ENCODE measurements at regions not wholly inside any gene's neighbourhood (a gene's known extent, or its start where the extent isn't known, plus 50 kb on each side); places are given as distances from the start of the nearest gene placed in this dataset.

- no peak overlapping the region for H3K4me3 ChIP-seq
- H3K27ac ChIP-seq = no peak overlapping the region
Measured at GRCh38 chr3:168558728-168559411, 463.1 kb upstream of the GOLIM4 start.

DNA sequence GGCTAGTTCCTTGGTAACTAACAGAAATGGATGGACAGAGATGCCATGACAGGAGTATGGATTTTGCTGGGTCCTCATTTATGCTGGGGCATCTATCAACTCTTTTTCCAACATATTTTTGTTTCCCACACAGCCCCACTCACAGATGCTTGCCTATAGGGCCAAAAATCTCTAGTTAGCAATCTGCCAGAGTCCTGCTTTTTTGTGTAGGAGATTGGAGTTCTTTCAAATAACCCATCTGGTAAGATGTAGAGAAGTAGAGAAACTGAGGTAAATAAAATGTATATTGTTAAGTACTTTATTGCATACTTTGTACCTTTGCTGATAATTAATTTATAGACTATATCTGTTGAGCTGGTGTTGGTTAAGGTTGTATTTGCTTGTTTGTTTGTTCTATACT, 456.5 kb upstream of the GOLIM4 start:
- no peak overlapping the region for H3K27ac ChIP-seq
- H3K4me3 ChIP-seq = no peak overlapping the region

- Histone ChIP-seq H3K4me3 (no peak overlapping the region), H3K27ac (no peak overlapping the region)
Measured at GRCh38 chr3:168548719-168549118, 453.0 kb upstream of the GOLIM4 start.

DNA sequence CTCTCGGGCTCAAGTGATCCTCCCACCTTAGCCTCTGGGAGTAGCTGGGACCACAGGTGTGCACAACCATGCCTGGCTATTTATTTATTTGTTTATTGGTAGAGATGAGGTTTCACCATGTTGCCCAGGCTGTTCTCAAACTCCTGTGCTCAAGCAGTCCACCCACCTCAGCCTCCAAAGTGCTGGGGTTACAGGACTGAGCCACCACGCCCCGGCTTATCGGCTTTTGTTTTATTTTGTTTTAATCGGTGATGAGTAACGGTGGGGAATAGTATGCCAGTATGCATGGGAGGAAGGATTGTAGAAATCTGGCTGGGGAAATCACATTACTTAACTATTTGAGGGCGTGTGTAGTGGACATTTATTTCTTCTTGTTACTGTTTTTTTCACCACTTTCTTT, 451.0 kb upstream of the GOLIM4 start:
- no peak overlapping the region for H3K4me3 ChIP-seq
- H3K27ac ChIP-seq = no peak overlapping the region

DNA sequence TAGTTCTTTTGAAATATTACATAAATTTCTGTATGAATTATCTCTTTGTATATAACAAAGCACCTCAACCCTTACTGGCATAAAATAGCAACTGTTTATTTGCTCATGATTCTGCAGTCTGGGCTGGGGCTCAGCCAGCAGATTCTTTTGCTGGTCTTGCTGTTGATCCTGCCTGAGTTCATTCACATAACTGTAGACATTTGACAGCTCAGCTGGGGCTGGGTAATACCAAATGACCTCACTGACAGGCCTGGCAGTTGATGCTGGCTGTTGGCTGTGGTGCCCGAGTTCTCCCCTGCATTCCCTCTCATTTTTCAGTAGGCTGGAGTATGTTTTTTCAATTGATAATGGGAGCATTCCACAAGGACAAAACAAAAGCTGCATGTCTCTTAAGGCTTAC, 449.9 kb upstream of the GOLIM4 start:
- no peak overlapping the region for H3K27ac ChIP-seq
- no peak overlapping the region for H3K4me3 ChIP-seq

- Histone ChIP-seq H3K27ac (no peak overlapping the region), H3K4me3 (no peak overlapping the region)
Measured at GRCh38 chr3:168544097-168544957, 448.6 kb upstream of the GOLIM4 start.

DNA sequence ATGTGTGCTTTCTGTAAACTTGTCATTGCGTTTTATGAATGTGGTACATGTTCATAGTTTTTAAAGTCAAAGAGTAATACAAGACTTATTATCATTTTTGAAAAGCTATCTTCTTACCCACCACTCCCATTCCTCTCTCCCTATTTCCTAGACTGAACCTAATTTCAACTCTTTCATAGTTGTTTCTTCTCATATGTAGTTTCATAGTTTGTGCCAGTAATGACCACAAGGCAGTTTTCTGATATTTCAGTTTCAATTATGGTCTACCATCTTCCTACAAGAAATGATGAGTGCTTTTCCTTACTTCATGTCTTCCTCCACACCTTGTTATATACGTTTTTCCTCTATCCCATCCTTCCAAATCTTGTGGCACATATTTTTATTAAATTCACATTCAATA, 445.0 kb upstream of the GOLIM4 start:
- no peak overlapping the region for H3K27ac ChIP-seq
- H3K4me3 ChIP-seq = no peak overlapping the region

GRCh38 chr3:168539909-168540308, 444.2 kb upstream of the GOLIM4 start:
- no peak overlapping the region for H3K27ac ChIP-seq
- H3K4me3 ChIP-seq = no peak overlapping the region

GRCh38 chr3:168534761-168535160, 439.0 kb upstream of the GOLIM4 start:
- H3K4me3 ChIP-seq = no peak overlapping the region
- H3K27ac ChIP-seq = no peak overlapping the region

DNA sequence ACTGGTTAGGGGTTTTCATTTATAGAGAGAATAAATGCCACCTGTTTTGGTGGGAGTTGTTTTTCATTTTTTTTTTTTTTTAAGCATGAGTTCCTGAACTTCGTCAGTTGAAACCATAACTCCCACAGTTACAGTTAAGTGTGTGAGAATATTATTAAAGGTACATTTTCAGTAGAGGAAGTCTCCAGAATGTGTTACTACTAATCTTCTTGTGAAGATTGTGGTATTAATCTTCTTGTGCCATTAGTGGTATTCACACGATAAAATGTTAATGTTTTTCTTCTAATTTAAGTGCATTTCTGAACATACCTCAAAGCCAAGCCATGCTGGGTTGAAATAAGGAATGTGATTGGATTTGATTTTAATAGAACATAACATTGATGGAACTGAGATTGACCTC, 437.9 kb upstream of the GOLIM4 start:
- no peak overlapping the region for H3K27ac ChIP-seq

GRCh38 chr3:168532135-168532534, 436.4 kb upstream of the GOLIM4 start:
- H3K4me3 ChIP-seq = no peak overlapping the region
- H3K27ac ChIP-seq = no peak overlapping the region

More for the DNA sequence above, 437.9 kb upstream of the GOLIM4 start:
- no peak overlapping the region for H3K4me3 ChIP-seq

DNA sequence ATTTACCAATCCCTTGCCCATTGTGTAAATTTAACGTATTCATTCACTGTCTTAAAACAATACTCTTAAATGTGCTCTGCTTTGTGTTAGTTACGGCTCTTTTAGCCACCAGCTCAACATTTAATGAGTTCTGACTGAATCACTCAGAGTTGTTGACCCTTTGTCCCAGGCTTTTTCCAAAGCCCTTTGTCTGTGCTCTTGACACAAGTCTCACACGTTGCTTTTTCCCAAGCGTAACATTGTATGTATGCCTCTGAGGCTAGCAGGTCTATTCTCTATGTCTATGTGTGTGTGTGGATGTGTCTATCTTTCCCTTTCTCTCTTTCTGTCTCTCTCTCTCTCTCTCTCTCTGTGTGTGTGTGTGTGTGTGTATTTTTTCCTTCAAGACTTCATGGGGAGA, 435.4 kb upstream of the GOLIM4 start:
- no peak overlapping the region for H3K4me3 ChIP-seq
- H3K27ac ChIP-seq = no peak overlapping the region

DNA sequence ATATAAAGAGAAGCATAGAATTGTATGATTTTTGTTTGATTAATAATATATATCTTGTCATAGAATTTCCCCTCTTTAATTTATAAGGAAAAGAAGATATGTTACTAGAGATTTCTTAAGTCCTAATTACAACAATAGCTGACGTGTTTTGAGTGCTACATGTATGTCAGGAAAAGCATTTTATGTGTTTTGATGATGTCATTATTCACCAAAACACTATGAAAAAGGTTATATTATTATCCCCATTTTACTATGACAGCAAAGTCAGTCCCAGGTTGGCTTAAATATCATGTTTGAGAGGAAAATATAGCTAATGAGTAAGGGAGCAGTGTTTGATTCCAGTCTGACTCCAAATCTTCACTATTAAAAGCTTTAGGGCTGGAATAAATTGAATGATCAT, 428.4 kb upstream of the GOLIM4 start:
- Histone ChIP-seq H3K27ac (no peak overlapping the region), H3K4me3 (no peak overlapping the region)

- no peak overlapping the region for H3K4me3 ChIP-seq
- H3K27ac ChIP-seq = no peak overlapping the region
Measured at GRCh38 chr3:168517249-168518071, 421.7 kb upstream of the GOLIM4 start.

DNA sequence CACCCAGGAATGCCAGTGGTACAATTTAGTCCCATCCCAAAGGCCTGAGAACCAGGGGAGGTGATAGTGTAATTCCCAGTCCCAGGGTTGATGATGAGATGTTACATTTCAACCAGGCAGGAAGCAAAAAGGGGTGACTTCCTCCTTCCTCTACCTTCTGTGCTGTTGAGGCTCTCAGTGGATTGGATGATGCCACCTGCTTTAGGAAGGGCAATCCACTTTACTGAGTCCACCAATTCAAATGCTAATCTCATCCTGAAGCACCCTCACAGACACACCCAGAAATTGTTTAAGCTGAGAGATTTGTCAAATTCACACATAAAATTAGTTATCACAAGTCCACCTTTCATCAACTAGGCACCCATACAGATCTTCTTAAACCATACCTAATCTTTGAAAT, 418.5 kb upstream of the GOLIM4 start:
- no peak overlapping the region for H3K27ac ChIP-seq
- H3K4me3 ChIP-seq = no peak overlapping the region

DNA sequence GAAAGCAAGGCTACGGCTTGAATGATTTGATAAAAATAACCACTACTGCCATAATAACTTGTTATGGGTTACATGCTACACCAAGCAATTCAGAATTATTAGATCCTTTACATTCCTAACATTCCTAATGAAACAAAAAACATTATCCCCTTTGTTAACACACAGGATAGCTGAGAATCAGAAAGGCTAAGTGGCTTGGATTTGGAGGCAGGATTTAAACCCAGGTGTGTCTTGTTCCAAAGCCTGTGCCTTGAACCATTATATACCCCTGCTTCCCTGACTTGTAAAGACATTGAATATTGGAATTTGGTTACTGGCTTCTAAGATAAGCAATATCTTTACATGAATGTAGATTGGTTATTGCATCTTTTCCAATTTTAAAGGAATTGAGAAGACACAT, 417.1 kb upstream of the GOLIM4 start:
- Histone ChIP-seq H3K27ac (no peak overlapping the region), H3K4me3 (no peak overlapping the region)

DNA sequence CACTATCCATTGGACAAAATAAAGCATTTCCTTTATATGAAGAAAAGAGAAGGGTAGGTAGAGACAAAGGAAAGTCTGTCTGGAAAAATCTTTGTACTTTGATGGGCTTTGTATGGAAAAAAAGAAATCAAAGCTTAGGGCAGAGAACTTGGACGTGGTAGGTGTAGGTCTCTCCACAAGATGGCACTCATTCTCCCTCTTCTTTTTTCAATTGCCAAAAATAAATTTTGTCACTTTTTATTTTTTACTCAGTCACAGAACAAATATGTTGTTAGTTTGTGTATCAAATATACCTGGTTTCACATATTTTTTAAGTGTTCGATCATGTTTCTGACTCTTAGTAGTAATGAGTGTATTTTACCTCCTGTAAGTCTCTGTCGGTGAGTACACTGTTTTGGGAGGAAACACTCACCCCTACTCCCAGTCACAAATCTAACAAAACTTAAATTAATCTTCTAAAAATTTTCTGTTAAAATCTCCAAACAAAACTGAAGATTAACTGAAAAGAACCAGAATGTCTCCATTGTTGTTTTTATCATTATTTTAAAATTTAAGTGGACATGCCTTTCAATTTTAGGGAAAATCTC, 415.8 kb upstream of the GOLIM4 start:
- no peak overlapping the region for H3K4me3 ChIP-seq
- no peak overlapping the region for H3K27ac ChIP-seq

- Histone ChIP-seq H3K27ac (no peak overlapping the region), H3K4me3 (no peak overlapping the region)
Measured at GRCh38 chr3:168506589-168506988, 410.9 kb upstream of the GOLIM4 start.

- Histone ChIP-seq H3K4me3 (no peak overlapping the region), H3K27ac (no peak overlapping the region)
Measured at GRCh38 chr3:168501570-168501969, 405.8 kb upstream of the GOLIM4 start.

- Histone ChIP-seq H3K27ac (no peak overlapping the region), H3K4me3 (no peak overlapping the region)
Measured at GRCh38 chr3:168498194-168498593, 402.5 kb upstream of the GOLIM4 start.

Data from skin epidermis (tissue), 12 donors.